ENCODE measurements at regions not wholly inside any gene's neighbourhood (a gene's known extent, or its start where the extent isn't known, plus 50 kb on each side); places are given as distances from the start of the nearest gene placed in this dataset.

DNA sequence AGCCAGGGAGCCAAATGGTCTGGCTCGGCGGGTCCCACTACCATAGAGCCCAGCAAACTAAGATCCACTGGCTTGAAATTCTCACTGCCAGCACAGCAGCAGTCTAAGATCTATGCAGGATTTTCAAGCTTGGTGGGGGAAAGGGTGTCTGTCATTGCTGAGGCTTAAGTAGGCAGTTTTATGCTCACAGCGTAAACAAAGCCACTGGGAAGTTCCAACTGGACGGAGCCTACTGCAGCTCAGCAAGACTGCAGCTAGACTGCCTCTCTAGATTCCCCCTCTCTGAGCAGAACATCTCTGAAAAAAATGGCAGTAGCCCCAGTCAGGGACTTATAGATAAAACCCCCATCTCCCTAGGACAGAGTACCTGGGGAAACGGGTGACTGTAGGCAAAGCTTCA, 277.6 kb upstream of the PHF14 start:
- DNase-seq (ENCODE audit: low read depth) = no peak

DNA sequence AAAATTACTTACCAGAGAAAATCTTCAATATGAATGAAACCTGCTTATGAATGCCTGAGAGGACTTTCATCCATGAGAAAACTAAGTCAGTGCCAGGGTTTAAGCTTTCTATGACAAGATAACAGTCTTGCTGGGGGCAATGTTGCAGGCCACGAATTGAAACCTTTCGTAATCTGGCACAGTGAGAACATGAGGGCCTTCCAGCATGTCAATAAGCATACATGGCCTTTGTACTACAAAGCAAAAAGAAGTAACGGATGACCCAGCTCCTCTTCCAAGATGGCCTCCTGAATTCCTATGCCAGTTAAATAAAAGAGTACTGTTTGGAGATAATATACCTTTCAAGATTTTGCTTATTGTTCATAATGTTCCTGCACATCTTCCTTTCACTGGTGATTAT, 270.6 kb upstream of the PHF14 start:
- no peak for DNase-seq (ENCODE audit: low read depth)

- DNase-seq (ENCODE audit: low read depth) = no peak
Measured at GRCh38 chr7:10703981-10704380, 269.7 kb upstream of the PHF14 start.

DNA sequence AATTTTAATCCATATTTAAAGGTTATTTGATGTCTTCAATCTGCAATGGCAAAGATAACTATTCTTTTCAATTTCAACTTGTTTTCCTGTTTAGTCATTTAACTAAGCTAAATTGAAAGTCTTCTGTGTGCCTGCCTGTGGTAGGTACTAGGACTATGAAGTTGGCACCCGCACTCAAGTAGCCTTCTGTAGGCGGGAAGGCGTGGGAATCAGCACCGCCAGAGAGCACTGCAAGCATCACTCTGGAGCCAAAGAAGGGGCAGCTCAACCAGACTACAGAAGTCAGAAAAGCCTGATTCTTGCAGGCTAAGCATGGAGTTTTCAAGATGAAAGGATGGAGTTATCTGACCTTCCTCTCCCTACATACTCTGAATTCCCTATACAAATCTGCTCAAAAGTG, 269.0 kb upstream of the PHF14 start:
- DNase-seq (ENCODE audit: low read depth) = no peak

DNA sequence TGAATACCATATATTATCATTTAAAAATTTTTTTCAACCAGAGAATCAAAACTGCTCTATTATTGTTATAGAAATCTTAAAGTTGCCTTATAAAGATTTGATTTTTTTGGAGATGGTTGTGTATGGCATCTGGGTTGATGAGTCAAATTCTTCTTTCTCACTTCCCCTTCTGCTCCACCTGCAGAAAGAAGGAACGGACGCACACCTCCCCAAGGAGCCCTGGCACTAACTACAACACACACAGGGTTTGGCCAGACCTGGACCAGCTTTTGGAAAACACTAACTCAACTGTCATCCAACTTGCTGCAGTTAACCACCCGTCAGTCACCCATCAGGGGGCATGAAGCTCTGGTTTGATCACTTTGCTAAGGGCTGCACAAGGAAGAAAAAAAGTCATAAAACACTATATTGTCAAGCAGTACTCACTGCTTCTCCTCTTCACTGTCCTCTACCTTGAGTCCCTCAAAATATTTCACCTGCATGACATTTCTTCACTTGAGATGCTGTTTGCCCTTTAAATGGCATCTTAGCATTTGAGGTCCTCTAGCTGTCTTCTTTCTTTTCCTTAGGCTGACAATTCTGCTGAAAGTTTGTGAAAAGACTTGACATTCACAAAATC, 266.7 kb upstream of the PHF14 start:
- no peak for DNase-seq (ENCODE audit: low read depth)

DNA sequence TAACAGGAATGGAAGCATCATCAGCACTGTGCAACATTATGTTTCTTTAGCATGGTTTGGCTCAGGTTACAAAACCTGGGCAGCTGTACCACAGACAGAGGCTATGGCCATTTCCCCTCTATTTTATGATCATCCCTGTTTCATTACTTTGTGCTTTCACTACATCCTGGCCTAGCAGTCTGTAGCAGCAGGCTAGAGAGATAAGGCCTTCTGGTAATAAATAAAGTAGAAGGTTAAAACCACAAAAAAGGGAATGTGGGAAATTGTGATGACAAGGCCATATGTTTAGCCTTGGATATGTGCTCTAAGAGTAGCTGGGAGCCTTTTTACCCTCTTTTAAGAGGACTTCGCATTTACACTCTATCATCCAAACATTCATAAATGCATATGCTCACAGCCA, 266.2 kb upstream of the PHF14 start:
- DNase-seq (ENCODE audit: low read depth) = no peak

DNA sequence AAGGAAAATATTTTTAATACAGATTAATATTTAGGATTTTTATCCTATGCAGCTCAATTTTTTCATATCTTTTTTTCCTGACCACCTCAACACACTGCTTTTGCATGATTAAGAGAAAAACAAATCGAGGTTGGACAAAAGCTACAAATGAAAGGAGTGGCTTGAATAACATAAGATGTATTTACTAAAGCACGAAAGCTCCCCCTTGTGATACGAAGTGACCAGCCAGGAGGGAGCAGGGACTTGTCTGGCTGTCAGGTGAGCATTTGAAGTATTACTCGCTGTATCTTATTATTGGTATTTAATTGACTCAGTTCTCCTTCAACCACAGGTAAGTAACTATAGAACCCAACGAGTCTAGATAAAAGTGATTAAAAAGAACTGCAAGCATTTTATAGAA, 265.2 kb upstream of the PHF14 start:
- DNase-seq (ENCODE audit: low read depth) = peak; percentile 3

DNA sequence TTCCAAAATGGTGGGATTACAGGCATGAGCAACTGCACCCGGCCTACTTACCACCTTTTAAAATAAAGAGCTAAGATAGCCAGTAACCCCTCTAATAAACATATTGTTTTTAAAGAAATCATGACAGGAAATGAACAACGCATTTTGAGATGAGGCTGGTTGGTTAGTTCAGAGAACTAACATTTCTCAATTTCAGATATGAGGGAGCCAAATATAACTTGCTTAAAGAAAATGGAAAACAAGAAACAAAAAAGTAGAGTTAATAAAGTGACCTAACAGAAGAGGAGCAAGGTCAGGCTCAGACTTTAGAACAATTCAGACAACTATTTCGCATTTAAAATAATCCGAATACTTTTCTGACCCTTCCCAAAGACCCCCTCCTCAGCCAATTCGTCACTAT, 254.9 kb upstream of the PHF14 start:
- DNase-seq (ENCODE audit: low read depth) = no peak

- DNase-seq (ENCODE audit: low read depth) = no peak
Measured at GRCh38 chr7:10720042-10720441, 253.6 kb upstream of the PHF14 start.

GRCh38 chr7:10721289-10721688, 252.4 kb upstream of the PHF14 start:
- DNase-seq (ENCODE audit: low read depth) = no peak

DNA sequence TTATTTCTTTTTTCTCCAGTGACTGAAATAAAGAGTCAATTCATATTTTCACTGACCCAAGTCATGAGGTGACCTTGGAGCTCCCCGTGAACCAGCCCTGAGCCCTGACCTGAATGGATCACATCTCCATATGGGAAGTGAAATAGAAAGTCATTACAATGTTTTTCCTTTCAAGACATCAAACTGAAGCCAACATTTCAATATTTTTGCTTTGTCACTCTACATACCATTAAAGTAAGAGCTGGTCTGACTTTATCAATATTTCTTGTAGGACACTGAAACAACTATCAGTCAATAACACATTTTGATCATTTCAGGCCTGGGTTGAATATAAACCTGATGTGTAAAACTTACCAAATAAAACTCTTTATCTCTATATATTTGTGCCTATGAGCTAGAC, 249.8 kb upstream of the PHF14 start:
- DNase-seq (ENCODE audit: low read depth) = no peak

- no peak for DNase-seq (ENCODE audit: low read depth)
Measured at GRCh38 chr7:10724449-10724848, 249.2 kb upstream of the PHF14 start.

- DNase-seq (ENCODE audit: low read depth) = no peak
Measured at GRCh38 chr7:10727636-10728035, 246.0 kb upstream of the PHF14 start.

GRCh38 chr7:10731253-10731773, 242.4 kb upstream of the PHF14 start:
- DNase-seq (ENCODE audit: low read depth) = no peak

DNA sequence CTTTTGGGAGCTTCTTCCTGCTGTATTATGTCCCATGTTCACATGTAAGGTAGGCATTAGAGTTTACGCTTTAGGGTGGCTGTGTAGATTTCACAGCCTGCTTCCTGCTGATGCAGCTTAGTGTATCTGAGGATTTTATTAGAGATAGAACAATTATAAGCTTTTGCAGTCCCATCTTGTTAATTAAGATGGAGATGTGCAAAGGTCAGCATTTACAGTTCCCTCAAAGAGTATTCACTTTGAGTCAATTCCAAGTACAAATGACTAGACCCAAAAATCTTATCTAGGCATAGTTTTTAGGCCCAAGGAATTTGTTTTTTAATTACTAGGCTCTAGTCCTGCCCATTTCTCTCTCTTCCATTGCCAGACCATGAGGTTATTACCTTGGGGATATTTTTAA, 239.9 kb upstream of the PHF14 start:
- DNase-seq (ENCODE audit: low read depth) = no peak

DNA sequence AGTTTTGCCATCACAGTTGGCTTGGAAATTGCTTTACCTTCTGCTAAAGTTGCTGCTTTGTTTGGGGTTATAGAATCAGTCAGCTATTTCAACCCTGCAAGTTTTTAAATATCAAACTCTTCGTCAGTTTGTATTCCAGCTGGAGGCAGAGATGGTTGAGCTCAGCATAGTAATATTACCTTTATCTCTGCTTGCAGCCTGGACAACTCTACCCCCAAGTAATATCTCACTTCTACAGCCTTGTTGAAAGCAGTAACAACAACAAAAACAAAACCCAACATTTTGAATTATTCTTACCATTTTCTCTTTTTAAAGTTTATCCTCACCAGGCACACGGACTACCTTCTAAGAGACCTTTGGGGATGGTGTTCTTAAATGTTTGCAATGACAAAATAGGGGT, 239.1 kb upstream of the PHF14 start:
- DNase-seq (ENCODE audit: low read depth) = no peak

- DNase-seq (ENCODE audit: low read depth) = no peak
Measured at GRCh38 chr7:10739401-10739800, 234.3 kb upstream of the PHF14 start.

- no peak for DNase-seq (ENCODE audit: low read depth)
Measured at GRCh38 chr7:10740805-10741204, 232.9 kb upstream of the PHF14 start.

DNA sequence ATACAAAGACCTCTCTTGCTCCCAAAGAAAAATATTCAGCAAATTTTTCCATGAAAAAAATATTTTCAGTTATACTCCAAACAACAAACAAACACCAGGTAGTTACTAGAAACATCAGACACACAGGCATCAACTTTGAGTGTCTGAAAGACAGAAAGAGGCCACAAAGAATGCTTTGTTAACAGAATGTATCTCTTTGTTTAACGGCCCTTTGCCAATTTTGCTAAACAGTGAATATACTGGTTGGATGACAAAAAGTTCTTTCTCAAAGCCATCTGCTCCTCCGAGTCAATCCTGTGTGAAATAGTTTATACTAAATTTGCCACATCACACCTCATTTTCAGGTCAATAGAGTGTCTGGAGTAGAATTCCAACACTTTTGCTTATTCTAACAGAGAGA, 216.7 kb upstream of the PHF14 start:
- no peak for DNase-seq (ENCODE audit: low read depth)

DNA sequence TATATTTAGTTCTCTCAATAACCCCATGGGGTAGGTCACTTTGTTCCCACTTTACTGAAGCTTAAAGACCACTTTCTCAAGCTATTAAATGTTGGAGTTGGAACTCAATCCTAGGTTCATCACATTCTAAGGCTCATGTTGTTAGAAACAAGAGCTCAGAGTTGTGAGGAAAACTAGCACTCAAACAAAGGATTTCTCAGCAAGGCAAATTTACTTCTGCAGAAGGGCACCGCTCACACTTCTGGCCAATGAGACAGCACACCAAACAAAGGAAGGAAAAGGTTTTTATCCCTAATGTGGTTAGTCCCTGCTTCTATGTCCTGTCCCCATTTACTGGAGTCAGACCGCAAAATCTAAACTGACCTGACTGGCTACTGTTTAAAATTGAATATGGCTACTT, 214.6 kb upstream of the PHF14 start:
- no peak for DNase-seq (ENCODE audit: low read depth)

DNA sequence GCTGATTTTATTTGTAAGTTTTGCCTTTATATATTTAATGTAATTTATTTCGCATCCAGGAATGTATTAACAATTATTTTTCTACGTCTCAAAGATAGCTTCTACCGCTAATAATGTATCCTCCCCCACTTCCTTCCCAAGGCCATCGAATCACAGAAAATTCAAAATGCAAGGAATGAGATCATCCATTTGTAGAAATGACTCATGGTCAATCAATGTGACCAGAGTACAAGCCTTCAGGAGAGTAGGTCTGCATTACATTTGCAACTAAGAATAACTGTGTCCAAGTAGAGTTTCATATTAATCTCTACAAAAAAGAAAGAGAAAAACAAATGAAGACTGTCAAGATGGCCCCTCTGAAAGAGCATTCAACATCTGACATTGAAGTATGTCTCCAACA, 205.9 kb upstream of the PHF14 start:
- peak; percentile 3 for DNase-seq (ENCODE audit: low read depth)

DNA sequence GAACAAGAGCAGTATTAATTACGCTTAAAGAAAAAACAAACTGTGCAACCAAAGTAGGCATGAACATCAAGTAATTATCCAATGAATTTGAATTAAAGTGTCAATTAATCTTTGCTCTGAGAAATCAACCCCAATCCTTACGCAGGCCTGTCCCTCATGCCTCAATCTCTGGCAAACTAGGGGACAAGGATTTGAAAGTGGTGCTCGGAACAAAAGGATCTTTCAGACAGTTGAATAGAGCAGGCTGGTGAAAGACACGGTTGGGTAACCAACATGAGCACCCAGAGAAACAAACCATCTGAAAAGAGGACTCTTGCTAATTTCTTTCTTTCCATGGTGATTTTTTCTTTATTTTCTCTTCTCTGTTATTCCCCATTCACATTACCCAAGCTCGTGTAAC, 203.5 kb upstream of the PHF14 start:
- DNase-seq (ENCODE audit: low read depth) = no peak

DNA sequence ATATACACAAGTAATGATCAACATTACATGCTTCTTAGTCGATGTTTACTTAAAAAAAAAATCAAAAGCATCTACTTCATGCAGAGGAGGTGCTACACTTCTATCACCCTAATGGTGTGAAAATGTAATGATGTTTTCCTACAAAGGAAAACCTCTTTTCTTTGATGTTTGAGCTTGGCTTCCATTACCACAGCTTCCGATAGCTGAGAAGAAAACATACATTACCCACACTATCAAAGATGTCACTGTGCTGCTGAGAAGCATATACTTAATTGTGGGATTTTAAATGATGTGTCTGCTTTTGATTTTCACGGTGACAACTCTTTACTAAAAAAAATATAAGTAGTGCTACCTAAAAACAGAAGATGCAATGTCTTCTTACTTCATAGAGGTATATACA, 200.2 kb upstream of the PHF14 start:
- DNase-seq (ENCODE audit: low read depth) = no peak
